HG03039 (cell line): ENCODE measurements at regions not wholly inside any gene's neighbourhood (a gene's known extent, or its start where the extent isn't known, plus 50 kb on each side); places are given as distances from the start of the nearest gene placed in this dataset.
A peak's percentile ranks its signal among the peaks of the same experiment; 100 is the strongest.

ENCODE experiments used
- ATAC-seq: cut with Tn5 transposase; IDR thresholded peaks from one replicate; pipeline ENCODE4 v1.9.1; 2021; ENCODE audit warnings: mild to moderate bottlenecking, moderate library complexity; ENCODE audit not compliant: unreplicated experiment

DNA sequence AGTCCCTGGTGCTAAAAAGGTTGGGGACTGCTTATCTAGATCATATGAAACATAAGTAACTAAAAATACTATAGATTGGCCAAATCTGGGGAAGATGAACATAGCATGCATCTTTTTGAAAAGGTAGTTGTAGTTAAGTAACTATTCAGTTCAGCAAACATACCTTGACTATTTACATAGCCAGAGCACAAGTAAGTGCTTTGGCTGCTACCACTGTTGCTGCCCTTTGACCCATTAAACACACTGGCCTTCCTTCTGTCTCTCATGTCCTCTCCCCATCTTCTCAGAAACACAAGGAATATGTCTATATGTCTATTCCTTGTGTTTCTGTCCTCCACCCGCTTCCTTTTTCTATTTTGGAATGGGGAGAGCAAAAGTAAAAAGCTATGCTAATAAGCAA is 87.9 kb upstream of the SPRY1 start:
- no peak for ATAC-seq

DNA sequence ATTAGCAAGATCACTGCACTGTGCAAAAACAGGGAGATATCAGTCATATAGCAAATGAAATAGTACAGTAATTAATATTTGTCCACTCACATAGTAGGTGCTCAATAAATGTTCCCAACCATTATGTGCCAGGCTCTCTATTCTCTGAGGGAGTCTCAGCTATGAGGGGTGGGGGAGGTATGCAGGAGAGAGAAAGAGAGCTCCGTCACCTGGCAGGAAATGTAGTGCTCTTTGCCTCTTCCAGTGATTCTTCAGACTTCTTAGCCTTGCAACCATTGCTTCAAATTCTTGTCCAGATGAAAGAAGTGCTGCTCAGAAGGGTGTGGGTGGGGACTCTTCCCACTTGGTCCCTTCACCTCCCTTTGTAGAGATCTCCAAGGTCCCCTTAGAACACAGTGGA is 84.5 kb upstream of the SPRY1 start:
- ATAC-seq: no peak

DNA sequence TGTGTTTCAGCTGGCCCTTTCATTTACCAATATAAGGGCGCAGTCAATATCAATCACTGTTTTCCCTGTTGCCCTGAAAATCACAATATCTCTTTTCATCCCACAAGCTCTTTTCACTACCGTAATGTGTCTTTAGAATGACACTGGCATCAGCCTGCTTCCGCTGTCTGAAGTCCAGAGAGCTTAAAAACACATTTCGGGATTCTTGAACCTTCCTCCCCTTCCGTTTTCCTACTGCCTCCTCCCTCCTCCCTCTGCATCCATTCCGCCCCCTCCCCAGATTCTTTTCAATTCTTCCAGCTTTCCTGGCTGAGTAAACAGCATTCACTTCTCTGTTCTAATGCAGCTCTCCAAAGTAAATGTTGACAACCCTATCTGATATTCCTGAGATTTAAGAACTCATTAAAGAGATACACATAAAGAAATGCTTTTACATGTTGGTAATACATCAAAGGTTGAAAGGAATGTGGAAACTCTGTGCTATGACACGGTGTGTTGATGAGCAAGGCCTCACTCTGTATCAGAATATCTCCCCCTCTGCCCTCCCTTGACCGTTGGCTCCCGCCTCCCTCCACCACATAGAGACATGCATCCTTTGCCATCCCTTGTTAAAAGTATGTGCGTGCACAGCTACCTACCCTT is 83.5 kb upstream of the SPRY1 start:
- no peak for ATAC-seq

DNA sequence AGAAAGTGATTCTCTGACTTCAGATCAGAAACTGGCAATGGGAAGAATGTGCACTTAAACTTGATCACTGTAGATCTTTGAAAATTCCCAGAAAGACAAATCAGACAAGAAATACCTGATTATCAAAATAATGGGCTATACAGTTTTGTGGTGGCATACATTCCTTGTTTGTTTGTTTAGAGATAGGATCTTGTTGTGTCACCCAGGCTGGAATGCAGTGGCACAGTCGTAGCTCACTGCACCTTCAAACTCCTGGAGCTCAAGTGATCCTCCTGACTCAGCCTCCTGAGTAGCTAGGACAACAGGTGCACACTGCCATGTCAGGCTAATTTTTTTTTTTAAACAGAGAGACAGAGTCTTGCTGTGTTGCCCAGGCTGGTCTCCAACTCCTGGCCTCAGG is 81.0 kb upstream of the SPRY1 start:
- ATAC-seq: no peak

DNA sequence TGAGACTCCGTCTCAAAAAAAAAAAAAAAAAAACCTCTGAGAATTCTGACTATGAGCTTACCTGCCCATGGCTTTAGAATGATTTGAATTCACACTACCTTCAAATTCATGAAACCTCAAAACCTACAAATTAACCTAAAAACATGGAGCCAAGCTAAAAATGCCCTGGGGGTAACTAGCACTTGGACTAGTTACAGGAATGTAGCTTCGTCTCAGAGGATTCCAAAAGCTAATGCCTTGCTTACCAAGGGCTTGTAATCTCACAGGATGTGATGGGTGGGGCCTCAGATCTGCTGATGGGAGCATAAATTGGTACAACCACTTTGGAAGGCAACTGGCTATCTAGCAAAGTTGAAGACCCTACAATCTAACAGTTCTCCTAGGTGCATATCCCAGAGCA is 79.4 kb upstream of the SPRY1 start:
- ATAC-seq: no peak

DNA sequence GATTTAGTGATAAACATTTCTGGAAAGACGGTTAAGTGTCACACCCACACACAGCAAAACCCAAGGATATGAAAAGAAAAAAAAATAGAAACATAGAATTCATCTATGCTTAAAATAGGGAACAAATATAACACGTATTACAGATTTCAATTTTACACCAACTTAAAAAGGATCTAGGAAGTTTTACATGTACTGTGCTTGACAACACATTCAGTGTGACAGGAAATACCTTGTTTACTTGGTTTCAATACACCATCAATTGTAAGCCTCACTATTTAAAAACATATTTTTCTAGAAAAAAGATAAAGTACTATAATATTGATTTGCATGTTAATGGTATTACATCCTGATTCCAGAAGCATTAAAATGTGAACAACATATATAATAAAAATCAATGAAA is 77.0 kb upstream of the SPRY1 start:
- no peak for ATAC-seq

DNA sequence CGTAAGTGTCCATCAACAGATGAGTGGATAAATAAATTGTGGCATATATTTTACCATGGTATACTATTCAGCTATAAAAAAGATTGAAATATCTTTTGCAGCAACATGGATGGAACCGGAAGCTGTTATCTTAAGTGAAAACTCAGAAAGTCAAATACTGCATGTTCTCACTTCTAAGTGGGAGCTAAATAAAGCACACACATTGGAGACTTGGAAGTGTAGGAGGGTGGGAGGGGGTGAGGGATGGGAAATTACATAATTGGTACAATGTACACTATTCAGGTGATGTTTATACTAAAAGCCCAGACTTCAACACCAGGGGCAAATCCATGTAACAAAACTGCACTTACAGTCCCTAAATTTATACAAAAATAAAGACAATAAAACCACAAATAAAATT is 72.6 kb upstream of the SPRY1 start:
- no peak for ATAC-seq

DNA sequence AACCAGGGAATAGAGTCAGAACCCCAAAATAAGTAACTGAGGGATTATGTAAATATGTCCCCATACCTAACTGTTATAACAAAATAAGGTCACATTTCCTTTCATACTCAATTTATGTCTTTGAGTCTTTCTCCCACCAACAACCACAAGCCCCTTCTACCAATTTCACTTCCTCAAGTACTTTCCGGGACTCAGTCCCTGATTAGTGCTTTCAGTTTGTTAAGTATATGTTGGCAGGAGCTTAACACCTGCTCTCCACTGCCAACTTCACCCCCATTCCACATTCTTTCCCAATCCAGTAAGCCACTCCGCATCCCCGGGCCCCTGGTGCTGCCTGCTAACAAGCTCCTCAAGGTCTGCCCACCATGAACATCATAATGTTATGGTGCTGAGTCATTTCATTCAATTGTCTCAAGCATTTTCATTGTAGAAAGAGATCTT is 71.3 kb upstream of the SPRY1 start:
- ATAC-seq: peak; percentile 99

DNA sequence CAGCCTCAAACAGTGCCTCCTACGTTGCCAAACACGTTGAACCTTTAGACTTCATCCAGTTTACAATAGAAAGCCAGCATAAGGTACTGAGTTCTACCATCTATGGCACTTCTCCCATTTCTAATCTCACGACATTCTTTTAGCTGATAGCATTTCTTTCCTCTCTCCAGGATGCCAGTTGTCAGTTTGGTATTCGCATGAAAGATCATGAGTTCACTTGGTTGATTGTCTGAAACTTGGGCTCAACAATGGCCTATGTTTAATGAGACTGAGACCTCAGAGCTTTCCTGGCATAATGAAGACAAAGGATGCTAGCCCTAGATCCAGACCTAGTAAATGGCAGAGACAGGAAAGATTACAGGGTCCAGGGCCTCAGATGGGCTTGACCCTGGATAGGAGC is 69.2 kb upstream of the SPRY1 start:
- ATAC-seq: no peak

DNA sequence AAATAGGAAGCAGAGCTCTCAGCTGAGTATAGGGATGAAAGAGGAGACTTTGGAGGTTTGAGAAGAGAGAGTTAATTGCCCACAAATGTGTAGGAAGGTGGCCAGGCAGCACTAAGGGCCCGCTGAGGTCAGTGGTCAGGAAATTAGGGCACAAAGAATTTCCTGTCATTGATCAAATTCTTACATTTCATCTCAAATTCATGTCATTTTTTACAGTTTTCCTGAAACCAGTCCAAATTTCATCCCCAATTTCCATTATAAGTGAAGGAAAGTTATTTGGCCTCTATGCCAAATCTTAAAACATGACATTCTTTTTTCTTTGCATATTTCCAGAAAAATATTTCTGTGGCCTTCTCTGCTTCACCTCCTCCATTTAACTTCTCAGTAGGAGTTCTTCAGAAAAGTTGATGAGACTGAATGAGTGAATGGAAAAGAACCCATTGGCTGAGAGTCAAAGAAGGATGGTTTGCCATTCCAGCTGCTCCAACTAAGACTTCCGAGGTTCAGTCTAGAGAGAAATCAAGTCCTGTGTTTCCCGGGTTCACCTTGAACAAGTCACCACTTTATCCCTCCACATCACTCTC is 68.7 kb upstream of the SPRY1 start:
- ATAC-seq: no peak

DNA sequence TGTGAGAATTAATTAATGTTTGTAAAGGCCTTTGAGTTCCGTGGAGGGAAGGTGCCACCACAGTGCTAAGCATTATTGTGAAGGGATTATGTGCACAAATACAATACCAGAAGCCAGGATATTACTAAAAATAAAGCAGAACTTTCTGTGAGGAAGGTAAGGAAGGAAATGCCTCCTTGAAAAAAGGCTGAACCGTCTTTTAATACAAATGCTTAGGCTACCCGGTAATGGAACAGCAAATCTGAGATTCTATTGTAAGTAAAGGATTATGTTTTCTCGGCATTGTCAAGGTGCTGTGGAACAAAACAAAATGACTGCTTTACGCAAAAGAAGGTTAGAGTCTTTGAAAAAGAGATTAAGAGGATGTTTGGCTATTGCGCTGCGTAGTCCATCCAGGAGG is 57.9 kb upstream of the SPRY1 start:
- ATAC-seq: no peak

DNA sequence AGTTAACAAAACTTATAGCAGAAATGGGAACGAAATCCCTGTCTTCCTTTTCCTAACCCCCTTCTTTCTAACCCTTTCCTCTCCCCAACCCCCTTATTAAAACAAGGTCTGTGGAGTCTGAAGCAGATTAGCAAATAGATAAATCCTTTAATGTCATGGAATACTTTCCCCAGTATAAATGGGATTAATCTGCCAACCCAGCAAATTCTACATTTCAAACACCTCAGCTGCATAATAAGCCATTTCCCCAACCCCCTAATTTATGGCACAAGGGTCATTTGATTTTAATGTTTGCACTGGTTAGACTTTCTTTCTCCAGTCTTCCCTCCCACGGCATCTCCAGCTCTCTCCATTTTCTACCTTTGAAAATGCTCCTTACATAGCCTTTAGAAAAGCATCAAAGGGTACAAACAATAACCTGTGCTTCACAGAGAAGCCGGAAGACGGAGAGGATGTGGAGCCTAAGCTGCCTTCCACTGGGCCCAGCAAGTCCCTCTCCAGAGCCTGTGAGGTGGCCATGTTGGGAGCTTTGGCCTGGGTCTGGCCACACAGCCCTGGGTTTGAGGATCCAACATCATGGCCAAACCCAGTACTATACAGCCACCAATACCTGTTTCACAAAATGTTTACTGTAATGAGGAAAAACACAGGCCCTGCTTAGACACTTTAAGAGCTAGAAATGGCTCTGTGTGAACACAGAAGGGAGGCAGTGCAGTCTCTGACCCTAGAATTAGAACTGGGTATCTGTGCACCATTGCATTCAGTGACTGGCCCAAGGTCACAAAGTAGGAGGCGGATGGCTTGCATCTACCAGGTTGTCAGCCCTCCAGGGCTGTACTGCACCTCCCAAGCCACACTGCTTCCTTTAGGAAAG is 56.9 kb upstream of the SPRY1 start:
- ATAC-seq: no peak

DNA sequence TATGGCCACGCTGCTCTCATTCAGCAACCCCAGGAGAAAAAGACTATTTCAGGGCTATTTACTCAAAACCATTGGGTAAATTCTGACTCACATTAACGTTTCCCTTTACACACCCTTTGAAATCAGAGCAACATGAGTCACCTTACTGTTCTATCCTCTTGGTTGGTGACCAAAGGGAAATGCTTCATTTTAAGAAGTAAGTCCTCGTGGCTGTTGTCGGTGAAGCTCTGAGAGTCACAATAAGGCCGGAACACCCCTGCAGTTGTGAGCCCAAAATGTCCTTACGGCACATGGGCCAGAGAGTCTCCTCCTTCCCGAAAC is 56.3 kb upstream of the SPRY1 start:
- no peak for ATAC-seq

DNA sequence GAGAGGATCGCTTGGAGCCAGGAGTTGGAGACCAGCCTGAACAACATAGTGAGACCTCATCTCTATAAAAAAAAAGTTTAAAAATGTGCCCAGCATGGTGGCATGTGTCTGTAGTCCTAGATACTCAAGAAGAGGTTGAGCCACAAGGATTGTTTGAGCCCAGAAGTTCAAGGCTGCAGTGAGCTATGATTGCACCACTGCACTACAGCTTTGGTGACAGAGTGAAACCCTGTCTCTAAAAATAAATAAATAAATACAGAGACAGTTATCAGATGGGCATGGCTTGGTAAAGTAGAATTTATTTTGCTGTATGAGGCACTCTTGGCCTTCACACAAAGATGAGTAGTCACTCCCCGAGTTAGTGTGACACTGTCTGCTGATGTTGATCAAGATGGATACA is 54.1 kb upstream of the SPRY1 start:
- no peak for ATAC-seq

DNA sequence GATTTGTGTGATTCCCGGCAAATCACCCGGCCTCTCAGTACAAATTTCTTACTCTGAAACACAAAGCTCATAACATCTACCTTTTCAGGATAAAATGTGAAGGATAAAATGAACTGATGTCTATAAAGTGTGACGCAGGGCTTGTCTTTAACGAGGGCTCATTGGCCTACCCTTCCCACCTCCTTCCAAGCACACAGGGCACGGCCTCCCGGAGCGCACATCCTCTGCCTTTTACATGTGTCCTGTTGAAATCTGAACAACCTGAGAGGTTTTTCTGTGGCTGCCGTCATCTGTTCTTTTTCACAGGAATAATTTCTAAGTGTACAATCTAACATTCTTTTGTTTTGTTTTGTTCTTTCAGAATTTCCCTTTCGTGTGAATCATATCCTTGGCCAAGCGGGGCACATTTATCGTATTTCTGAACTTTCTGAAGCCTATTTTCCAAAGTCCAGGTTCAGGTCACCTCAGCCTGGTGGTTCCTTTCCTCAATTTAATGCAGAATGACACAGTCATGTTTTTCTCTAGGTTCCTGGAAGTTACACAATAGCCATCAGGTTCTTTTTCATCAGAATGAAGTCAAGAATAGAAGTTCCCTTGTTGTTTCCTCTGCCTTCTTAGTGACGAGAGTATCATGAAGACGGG is 53.1 kb upstream of the SPRY1 start:
- no peak for ATAC-seq

DNA sequence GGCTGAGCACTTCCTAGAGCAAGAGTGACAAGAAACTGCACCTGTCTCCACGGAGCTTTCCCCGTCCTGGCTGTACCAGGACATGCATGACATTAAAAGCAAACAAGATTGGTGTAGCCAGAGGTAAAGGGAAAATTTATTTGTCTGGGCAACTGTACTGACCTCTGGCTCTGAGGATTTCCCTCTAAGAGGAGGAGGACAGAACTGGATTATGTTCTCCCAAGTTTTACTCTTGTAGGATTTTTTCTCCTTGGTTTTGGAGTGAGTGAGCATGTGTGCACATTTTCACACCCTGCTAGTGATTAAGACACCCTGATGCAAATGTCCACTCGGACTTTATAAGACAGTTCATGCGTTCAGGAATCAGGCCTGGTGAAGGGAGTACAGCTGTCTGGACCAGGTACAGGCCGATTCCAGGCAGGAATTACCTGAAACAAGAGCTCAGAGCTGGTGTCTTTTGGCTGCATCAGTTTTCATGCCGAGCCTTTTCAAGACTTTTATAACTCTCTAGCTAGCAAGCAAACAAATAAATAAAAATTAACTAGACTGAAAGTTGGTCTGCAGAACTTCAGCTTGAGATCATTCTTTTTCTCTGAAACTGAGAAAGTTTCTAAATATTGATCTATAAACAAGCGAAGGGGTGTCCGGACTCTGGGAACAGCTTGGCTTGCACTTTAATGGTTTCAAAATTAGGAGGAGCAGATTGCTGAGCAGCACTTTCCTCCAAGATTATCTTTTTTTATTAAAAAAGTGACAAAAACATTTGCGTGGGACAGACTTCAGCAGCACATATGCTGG is 51.3 kb upstream of the SPRY1 start:
- no peak for ATAC-seq

DNA sequence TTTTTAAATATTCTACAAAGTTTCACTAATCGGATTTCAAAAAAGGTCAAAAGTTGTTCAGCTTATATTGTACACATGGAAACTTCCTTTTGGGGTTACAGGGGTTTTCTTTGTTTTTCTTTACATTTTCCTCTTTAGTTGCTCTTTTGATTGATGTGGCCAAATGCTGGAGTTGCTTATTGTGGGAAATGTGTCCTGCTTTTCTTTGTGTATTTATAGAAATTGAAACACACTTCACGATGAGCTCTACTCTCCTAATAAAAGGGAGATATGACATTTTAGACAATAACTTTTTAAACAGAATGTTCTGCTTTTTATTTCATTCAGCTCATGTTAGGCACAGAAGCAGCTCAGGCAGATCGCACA is 50.7 kb upstream of the SPRY1 start:
- ATAC-seq: no peak

DNA sequence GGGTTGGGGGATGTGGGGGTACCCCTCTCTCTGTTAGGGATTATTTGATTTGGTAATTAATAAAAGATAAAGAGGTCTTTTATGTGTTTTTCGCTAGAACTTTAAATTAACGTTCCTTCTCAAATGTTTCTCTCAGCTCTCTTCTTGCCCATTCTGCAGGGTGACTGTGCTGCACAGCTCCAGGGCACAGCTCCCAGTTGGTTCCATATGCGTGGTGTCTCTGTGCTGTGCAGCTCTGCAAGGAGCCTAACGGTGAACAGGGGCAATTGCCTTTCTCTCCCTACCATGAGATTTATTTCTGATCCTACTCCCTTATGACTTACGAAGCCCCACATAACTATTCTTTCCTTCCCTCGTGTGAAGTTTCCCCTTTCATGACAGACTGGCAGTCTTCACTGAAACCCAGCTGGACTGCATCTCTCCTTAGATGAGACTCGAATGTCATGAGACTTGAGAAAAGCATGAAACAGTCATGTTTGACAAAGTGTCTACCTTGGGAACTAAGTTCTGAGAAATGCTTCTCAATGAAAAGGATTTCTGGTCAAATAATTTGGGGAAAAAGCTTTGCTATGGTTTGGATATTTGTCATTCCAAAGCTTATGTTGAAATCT is 50.2 kb upstream of the SPRY1 start:
- no peak for ATAC-seq
